ENCODE measurements at regions not wholly inside any gene's neighbourhood (a gene's known extent, or its start where the extent isn't known, plus 50 kb on each side); places are given as distances from the start of the nearest gene placed in this dataset.

DNA sequence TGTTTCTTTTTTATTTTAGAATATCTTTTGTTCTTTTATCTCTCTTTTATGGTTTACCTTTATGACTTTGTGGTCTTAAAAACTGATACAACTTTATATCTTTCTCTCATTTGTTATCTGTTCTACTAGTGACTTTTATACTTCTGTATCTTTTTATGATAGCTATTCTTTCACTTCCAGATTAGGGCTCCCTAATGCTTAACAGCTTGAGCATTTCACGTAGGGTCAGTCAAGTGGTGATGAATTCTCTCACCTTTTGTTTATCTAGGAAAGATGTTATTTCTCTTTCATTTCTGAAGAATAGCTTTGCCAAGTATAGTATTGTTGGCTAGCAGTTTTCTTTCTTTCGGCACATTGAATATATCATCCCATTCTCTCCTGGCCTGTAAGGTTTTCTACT, 123.6 kb downstream of the NUDT12 start:
- intact Hi-C loops (cut with micrococcal nuclease; ENCODE audit: unreplicated experiment) (no loop called here), in situ Hi-C loops (cut with HindIII; ENCODE audit: low pct_unique_long_range_greater_than_20kb, low sequenced_read_pairs) (no loop called here)
- POLR2A ChIA-PET, result no interaction called here
- no peak overlapping the region for H3K27ac ChIP-seq (ENCODE audit: low read length)
- CTCF ChIA-PET, result no interaction called here
- no peak overlapping the region for H3K4me3 ChIP-seq (ENCODE audit: low read depth in 2 of 2, low read length in 2 of 2)
- DNase-seq (ENCODE audit: low read depth, low spot score), result no peak
- no TSS peak for BruUV-seq (replicated peaks)
- TF ChIP-seq SIN3A (IDR thresholded peaks at IDR 0.05; ENCODE audit: borderline replicate concordance, insufficient read depth, low read depth, low read length), result no peak
- no peak for TF ChIP-seq POLR2AphosphoS5 (IDR thresholded peaks at IDR 0.05; ENCODE audit: low read depth, low read length)
- TF ChIP-seq, protein P1, sequence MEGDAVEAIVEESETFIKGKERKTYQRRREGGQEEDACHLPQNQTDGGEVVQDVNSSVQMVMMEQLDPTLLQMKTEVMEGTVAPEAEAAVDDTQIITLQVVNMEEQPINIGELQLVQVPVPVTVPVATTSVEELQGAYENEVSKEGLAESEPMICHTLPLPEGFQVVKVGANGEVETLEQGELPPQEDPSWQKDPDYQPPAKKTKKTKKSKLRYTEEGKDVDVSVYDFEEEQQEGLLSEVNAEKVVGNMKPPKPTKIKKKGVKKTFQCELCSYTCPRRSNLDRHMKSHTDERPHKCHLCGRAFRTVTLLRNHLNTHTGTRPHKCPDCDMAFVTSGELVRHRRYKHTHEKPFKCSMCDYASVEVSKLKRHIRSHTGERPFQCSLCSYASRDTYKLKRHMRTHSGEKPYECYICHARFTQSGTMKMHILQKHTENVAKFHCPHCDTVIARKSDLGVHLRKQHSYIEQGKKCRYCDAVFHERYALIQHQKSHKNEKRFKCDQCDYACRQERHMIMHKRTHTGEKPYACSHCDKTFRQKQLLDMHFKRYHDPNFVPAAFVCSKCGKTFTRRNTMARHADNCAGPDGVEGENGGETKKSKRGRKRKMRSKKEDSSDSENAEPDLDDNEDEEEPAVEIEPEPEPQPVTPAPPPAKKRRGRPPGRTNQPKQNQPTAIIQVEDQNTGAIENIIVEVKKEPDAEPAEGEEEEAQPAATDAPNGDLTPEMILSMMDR (IDR thresholded peaks at IDR 0.05), result no peak
- TF ChIP-seq, protein P2, sequence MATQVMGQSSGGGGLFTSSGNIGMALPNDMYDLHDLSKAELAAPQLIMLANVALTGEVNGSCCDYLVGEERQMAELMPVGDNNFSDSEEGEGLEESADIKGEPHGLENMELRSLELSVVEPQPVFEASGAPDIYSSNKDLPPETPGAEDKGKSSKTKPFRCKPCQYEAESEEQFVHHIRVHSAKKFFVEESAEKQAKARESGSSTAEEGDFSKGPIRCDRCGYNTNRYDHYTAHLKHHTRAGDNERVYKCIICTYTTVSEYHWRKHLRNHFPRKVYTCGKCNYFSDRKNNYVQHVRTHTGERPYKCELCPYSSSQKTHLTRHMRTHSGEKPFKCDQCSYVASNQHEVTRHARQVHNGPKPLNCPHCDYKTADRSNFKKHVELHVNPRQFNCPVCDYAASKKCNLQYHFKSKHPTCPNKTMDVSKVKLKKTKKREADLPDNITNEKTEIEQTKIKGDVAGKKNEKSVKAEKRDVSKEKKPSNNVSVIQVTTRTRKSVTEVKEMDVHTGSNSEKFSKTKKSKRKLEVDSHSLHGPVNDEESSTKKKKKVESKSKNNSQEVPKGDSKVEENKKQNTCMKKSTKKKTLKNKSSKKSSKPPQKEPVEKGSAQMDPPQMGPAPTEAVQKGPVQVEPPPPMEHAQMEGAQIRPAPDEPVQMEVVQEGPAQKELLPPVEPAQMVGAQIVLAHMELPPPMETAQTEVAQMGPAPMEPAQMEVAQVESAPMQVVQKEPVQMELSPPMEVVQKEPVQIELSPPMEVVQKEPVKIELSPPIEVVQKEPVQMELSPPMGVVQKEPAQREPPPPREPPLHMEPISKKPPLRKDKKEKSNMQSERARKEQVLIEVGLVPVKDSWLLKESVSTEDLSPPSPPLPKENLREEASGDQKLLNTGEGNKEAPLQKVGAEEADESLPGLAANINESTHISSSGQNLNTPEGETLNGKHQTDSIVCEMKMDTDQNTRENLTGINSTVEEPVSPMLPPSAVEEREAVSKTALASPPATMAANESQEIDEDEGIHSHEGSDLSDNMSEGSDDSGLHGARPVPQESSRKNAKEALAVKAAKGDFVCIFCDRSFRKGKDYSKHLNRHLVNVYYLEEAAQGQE (IDR thresholded peaks at IDR 0.05; ENCODE audit: insufficient read depth in 1 of 2, low read depth in 2 of 2, low read length in 1 of 2), result no peak
- TF ChIP-seq TCF7L2 (IDR thresholded peaks at IDR 0.05; ENCODE audit: low read depth, low read length), result no peak
- no peaks in the 10 kb centered on the region for H3K4me1 ChIP-seq (ENCODE audit: control insufficient read depth, insufficient read depth, low read length)
- H3K36me3 ChIP-seq (ENCODE audit: control insufficient read depth, insufficient read depth, low read length), result no peaks in the 10 kb centered on the region
- no peak for ATAC-seq
- no peaks in the 10 kb centered on the region for H3K9me3 ChIP-seq (ENCODE audit: control insufficient read depth, insufficient read depth, low read depth, low read length)
- H3K27me3 ChIP-seq (ENCODE audit: control insufficient read depth, insufficient read depth, low read length), result no peaks in the 10 kb centered on the region

GRCh38 chr5:103436656-103437055, 125.9 kb downstream of the NUDT12 start:
- CTCF ChIA-PET, result no interaction called here
- no peak for TF ChIP-seq POLR2AphosphoS5 (IDR thresholded peaks at IDR 0.05; ENCODE audit: low read depth, low read length)
- no peak for TF ChIP-seq SIN3A (IDR thresholded peaks at IDR 0.05; ENCODE audit: borderline replicate concordance, insufficient read depth, low read depth, low read length)
- TF ChIP-seq TCF7L2 (IDR thresholded peaks at IDR 0.05; ENCODE audit: low read depth, low read length), result no peak
- TF ChIP-seq, protein P1 (IDR thresholded peaks at IDR 0.05), result no peak
- TF ChIP-seq, protein P2 (IDR thresholded peaks at IDR 0.05; ENCODE audit: insufficient read depth in 1 of 2, low read depth in 2 of 2, low read length in 1 of 2), result no peak
- H3K27me3 ChIP-seq (ENCODE audit: control insufficient read depth, insufficient read depth, low read length), result no peaks in the 10 kb centered on the region
- H3K4me1 ChIP-seq (ENCODE audit: control insufficient read depth, insufficient read depth, low read length), result no peaks in the 10 kb centered on the region
- DNase-seq (ENCODE audit: low read depth, low spot score) (no peak), ATAC-seq (no peak)
- no peak overlapping the region for H3K27ac ChIP-seq (ENCODE audit: low read length)
- no peaks in the 10 kb centered on the region for H3K9me3 ChIP-seq (ENCODE audit: control insufficient read depth, insufficient read depth, low read depth, low read length)
- no TSS peak for BruUV-seq (replicated peaks)
- POLR2A ChIA-PET, result no interaction called here
- no peaks in the 10 kb centered on the region for H3K36me3 ChIP-seq (ENCODE audit: control insufficient read depth, insufficient read depth, low read length)
- H3K4me3 ChIP-seq (ENCODE audit: low read depth in 2 of 2, low read length in 2 of 2), result no peak overlapping the region
- in situ Hi-C loops (cut with HindIII; ENCODE audit: low pct_unique_long_range_greater_than_20kb, low sequenced_read_pairs), result no loop called here
- intact Hi-C loops (cut with micrococcal nuclease; ENCODE audit: unreplicated experiment), result no loop called here

Data from Panc1 (cell line).